ENCODE measurements at regions not wholly inside any gene's neighbourhood (a gene's known extent, or its start where the extent isn't known, plus 50 kb on each side); places are given as distances from the start of the nearest gene placed in this dataset.

- no peak for DNase-seq (ENCODE audit: low read depth)
- no peak overlapping the region for H3K4me3 ChIP-seq (ENCODE audit: low read depth, low read length)
- TF ChIP-seq CTCF (IDR thresholded peaks at IDR 0.05; ENCODE audit: low read depth, low read length): no peak
- no peak for TF ChIP-seq MYC (IDR thresholded peaks at IDR 0.05; ENCODE audit: low read depth, low read length)
- TF ChIP-seq POLR2A (IDR thresholded peaks at IDR 0.05; ENCODE audit: extremely low read depth, insufficient read length): no peak
These were observed 189.3 kb downstream of the IRF8 start for GRCh38 chr16:86088287-86088686.

GRCh38 chr16:86088816-86089215 lies 189.9 kb downstream of the IRF8 start:
- DNase-seq (ENCODE audit: low read depth): no peak
- TF ChIP-seq MAX (IDR thresholded peaks at IDR 0.05; ENCODE audit: low read depth, low read length) (no peak), MYC (IDR thresholded peaks at IDR 0.05; ENCODE audit: low read depth, low read length) (no peak), POLR2A (IDR thresholded peaks at IDR 0.05; ENCODE audit: extremely low read depth, insufficient read length) (no peak), CTCF (IDR thresholded peaks at IDR 0.05; ENCODE audit: low read depth, low read length) (no peak)
- no peak overlapping the region for H3K4me3 ChIP-seq (ENCODE audit: low read depth, low read length)

GRCh38 chr16:86089334-86089900 lies 190.5 kb downstream of the IRF8 start:
- no peak for DNase-seq (ENCODE audit: low read depth)
- H3K4me3 ChIP-seq (ENCODE audit: low read depth, low read length): no peak overlapping the region
- no peak for TF ChIP-seq POLR2A (IDR thresholded peaks at IDR 0.05; ENCODE audit: extremely low read depth, insufficient read length)
- no peak for TF ChIP-seq CTCF (IDR thresholded peaks at IDR 0.05; ENCODE audit: low read depth, low read length)
- no peak for TF ChIP-seq MAX (IDR thresholded peaks at IDR 0.05; ENCODE audit: low read depth, low read length)
- no peak for TF ChIP-seq MYC (IDR thresholded peaks at IDR 0.05; ENCODE audit: low read depth, low read length)

- TF ChIP-seq MAX (IDR thresholded peaks at IDR 0.05; ENCODE audit: low read depth, low read length) (peak; percentile 91), CTCF (IDR thresholded peaks at IDR 0.05; ENCODE audit: low read depth, low read length) (no peak), MYC (IDR thresholded peaks at IDR 0.05; ENCODE audit: low read depth, low read length) (peak; percentile 96)
- no peak overlapping the region for H3K4me3 ChIP-seq (ENCODE audit: low read depth, low read length)
- DNase-seq (ENCODE audit: low read depth): peak; percentile 94
These were observed 191.0 kb downstream of the IRF8 start for GRCh38 chr16:86089991-86090390.

GRCh38 chr16:86090461-86091170 lies 191.7 kb downstream of the IRF8 start:
- no peak overlapping the region for H3K4me3 ChIP-seq (ENCODE audit: low read depth, low read length)
- no peak for DNase-seq (ENCODE audit: low read depth)
- TF ChIP-seq MAX (IDR thresholded peaks at IDR 0.05; ENCODE audit: low read depth, low read length) (no peak), POLR2A (IDR thresholded peaks at IDR 0.05; ENCODE audit: extremely low read depth, insufficient read length) (no peak), CTCF (IDR thresholded peaks at IDR 0.05; ENCODE audit: low read depth, low read length) (no peak), MYC (IDR thresholded peaks at IDR 0.05; ENCODE audit: low read depth, low read length) (no peak)
